ENCODE measurements at regions not wholly inside any gene's neighbourhood (a gene's known extent, or its start where the extent isn't known, plus 50 kb on each side); places are given as distances from the start of the nearest gene placed in this dataset.

DNA sequence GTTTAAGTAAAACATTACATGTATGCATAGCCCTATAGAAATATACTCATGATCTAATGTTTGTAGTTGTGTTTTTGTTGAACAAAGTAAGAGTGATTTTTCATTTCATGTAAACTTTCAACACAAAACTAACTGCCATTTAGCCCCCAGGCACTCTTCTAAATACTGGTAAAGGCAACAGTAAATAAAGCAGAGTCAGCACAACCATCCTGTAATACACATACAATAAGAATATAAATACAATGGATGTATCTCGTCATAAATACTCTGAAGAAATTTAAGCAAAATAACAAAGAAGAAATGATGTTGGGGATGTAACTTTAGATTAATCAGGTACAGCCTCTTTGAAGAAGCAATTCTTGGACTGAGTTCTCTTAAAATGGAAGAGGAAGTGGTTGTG, 821.2 kb downstream of the ARAP2 start:
- no peak for TF ChIP-seq ATF3 (IDR thresholded peaks at IDR 0.05; ENCODE audit: insufficient read depth, low read depth, low read length)
- TF ChIP-seq CTCF (IDR thresholded peaks at IDR 0.05; ENCODE audit: control extremely low read depth in 1 of 3, insufficient read depth in 1 of 3, low read depth in 1 of 3, low read length in 3 of 3), result no peak
